A673 (cell line): ENCODE measurements at regions not wholly inside any gene's neighbourhood (a gene's known extent, or its start where the extent isn't known, plus 50 kb on each side); places are given as distances from the start of the nearest gene placed in this dataset.

ENCODE experiments used
- EZH2 ChIP-seq: fragments of 200-600 bp; sonication (generic); IDR thresholded peaks from 2 replicates; pipeline ENCODE4 v1.6.1; 2017; ENCODE audit warnings: borderline replicate concordance, low read depth, mild to moderate bottlenecking, mixed read lengths, antibody characterized with exemption, low read length; ENCODE audit not compliant: poor library complexity, severe bottlenecking
- TF ChIP-seq, protein P1 (sequence below): fragments of 300-800, 200-600 bp; sonication (generic); conservative IDR thresholded peaks from 2 replicates; pipeline ENCODE4 v1.5.1; 2017; ENCODE audit warnings: low read depth, mild to moderate bottlenecking, antibody characterized with exemption, low read length, moderate library complexity, mixed read lengths

DNA sequence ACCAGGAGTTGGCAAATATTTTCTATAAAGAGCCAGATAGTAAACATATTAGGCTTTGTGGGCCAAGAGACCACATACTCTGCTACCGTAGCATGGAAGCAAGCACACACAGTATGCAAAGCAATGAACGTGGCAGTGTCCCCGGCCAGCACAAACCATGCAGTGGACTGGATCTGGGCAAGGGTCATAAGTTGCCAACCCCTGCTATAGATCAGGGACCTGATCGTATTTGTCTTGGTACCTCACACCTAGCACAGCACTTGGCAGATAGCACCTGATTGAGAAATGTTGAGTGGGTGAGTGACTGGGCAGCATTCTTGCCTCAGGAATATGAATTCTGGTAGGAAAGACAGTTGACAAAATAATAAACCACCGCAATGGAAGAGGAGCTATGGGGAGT, 331.9 kb downstream of the FGFR2 start:
- TF ChIP-seq, protein P1, sequence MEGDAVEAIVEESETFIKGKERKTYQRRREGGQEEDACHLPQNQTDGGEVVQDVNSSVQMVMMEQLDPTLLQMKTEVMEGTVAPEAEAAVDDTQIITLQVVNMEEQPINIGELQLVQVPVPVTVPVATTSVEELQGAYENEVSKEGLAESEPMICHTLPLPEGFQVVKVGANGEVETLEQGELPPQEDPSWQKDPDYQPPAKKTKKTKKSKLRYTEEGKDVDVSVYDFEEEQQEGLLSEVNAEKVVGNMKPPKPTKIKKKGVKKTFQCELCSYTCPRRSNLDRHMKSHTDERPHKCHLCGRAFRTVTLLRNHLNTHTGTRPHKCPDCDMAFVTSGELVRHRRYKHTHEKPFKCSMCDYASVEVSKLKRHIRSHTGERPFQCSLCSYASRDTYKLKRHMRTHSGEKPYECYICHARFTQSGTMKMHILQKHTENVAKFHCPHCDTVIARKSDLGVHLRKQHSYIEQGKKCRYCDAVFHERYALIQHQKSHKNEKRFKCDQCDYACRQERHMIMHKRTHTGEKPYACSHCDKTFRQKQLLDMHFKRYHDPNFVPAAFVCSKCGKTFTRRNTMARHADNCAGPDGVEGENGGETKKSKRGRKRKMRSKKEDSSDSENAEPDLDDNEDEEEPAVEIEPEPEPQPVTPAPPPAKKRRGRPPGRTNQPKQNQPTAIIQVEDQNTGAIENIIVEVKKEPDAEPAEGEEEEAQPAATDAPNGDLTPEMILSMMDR: no peak
- no peak for TF ChIP-seq EZH2
